ENCODE measurements at regions not wholly inside any gene's neighbourhood (a gene's known extent, or its start where the extent isn't known, plus 50 kb on each side); places are given as distances from the start of the nearest gene placed in this dataset.
"Not testable (repeated sequence)": the region's sequence is repeated elsewhere in the genome, so short reads cannot be mapped to it uniquely, and the experiment has no call there.

GRCh38 chr2:118791483-118791882, 56.0 kb downstream of the EN1 start:
- no peak for DNase-seq

DNA sequence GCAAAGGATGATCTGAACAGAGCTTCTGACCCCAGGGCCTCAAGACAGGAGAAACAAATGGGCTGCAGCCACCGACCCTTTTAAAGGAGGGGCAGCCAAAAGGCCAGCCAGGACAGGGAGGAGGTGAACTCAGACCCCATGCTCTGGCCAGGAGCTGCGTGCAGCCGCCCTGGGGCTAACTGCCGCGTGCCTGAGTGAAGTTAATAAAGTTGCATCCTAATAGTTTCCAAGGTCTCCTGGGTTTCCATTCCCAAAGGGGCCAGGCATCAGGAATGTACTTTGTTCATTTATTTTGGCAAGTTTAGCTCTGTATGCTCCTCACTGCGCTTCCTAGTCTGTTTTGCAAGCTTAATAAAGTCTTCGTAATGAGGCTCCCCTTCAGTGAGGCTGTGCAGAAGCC, 60.7 kb downstream of the EN1 start:
- DNase-seq: no peak

- DNase-seq: no peak
These were observed 62.6 kb downstream of the EN1 start for GRCh38 chr2:118784860-118785259.

DNA sequence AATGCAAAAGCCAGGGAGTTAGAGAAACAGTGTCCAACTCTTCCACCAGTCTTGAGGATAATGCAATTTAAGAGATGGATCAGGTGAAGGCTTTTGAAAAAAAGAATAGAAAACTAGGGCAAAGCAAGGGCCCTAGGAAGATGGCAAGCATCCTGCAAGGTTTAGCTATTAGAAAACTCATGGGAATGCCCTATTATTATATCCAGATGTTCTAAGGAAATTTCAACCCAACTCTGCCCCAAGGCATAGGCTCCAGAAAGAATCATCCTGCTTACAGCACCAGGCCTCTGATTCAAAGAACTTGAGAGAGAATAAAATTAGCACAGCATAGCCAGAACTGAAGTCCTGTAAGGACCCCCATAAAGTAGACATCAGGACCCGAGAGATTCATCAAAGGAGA, 68.1 kb downstream of the EN1 start:
- no peak for DNase-seq

GRCh38 chr2:118774458-118775133, 72.9 kb downstream of the EN1 start:
- DNase-seq: no peak

- no peak for DNase-seq
These were observed 73.6 kb downstream of the EN1 start for GRCh38 chr2:118773826-118774225.

- no peak for DNase-seq
These were observed 74.8 kb downstream of the EN1 start for GRCh38 chr2:118772487-118773200.

- DNase-seq: no peak
These were observed 77.6 kb downstream of the EN1 start for GRCh38 chr2:118769707-118770400.

GRCh38 chr2:118766871-118767270, 80.6 kb downstream of the EN1 start:
- DNase-seq: no peak

DNA sequence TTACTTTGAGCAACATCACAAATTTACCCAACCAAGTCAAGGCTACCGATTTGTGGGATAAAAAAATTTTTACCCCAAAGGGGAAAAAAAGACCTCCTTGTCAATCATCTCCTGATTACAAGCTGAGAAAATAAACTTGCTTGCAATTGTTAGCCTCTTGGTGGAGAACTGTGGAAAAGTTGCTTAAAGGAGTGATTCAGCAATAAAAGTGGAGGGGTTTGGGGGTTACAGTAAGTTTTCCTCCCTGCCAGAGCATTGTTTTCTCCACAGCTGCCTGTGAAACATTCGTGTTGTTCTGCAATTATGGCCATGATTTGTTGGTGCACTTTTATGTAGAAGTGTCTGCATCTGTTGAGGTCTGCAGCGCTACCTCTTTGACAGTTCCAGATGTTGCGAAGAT, 82.6 kb downstream of the EN1 start:
- DNase-seq: no peak

GRCh38 chr2:118763797-118764196, 83.7 kb downstream of the EN1 start:
- no peak for DNase-seq

DNA sequence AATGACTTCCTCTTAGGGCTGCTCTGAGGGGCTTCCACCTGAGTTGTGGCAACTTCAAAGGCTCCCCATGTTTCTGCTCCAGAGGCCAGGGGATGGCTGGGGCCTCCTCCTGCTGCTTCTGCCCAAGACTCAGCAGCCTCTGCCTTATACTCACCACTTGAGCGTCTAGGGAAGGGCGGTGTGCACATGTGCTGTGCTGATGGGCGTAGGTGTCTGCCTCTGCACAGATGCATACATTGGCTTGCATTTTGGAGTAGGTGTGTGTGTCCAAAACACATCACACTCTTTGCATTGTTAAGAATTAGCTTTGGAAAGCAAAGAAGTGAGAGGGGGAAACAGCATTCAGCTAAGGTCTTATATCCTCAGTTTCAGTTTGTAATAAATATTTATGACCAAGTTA, 85.2 kb downstream of the EN1 start:
- DNase-seq: no peak

DNA sequence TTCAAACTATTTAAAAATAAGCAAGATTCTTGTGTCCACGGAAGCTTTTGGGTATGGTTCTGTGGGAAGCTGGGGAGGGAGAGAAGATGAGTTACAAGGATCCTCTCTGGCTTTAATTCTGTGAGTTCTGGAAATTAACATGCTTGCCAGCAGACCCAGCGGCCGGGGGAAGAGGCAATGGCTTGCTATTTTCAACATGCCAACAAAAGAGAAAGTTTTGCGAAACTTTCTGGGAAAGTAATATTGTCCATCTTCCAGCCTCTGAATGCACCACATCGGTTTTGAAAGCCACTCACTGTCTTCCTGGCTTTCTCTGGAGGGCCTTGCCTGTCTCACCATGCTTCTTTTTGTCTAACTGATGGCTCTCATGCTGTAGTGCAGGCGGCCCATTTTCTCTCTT, 85.7 kb downstream of the EN1 start:
- no peak for DNase-seq

DNA sequence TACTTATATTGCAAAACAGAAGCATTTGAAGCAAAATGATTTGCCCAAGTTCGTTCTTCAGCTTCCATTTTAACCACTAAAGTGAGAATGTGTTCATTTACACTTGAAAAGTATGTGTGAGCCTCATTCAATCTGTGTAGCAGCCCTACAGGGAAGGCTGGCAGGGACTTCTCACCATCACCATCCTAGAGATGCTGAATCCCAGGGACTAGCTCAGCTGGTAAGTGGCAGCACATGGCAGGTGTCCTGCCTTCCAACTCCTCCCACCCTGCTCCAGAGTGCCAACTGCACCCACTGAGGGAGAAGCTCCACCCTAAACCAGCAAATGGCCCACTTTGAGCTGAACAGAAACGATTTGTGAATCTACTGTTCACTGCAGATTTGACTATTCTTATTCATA, 91.5 kb downstream of the EN1 start:
- no peak for DNase-seq

DNA sequence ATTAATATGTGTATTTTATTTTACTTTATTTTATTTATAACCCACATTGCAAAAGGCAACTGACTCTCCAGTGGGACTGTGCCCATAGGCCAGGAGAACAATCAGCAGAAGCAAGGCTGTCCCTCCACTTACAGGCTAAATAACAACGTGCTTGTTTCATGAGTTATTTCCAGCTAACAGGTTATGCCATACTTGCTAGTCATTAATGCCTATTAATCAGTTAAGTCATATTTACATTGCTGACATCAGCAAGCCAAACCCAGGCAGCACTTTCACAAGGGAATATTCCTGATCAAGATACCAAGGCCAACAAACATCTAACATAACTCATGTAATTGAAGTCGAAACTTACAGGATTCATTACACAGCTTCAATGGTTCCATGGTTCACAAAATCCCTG, 92.1 kb downstream of the EN1 start:
- DNase-seq: no peak

GRCh38 chr2:118752762-118753429, 94.6 kb downstream of the EN1 start:
- DNase-seq: no peak

DNA sequence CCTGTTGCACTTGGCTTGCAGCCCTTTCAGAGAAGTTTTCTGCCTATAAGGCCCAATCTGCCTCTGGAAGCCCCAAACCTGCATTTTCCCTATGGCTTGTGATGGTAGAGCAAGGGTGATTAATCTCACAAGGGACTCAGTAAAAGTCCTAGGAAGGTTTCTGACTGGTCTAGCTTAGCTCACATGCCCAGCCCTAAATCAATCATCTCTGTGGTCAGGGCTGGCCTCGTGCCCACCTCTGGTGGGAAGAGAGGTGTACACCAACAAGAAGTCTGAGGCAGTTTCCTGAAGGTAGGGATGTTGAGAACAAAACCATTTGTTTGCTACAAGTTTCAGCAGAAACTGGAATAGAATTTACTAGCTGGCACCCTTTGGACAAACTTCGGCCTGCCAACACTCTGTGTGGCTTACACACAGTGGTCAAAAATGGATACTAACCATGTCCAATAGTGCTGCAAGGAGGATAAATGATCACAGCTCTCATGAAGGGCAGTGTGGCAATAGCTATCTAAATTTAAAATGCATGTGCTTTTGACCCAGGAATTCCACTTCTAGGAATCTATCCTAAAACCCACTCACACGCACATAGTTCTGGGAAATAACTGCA, 96.4 kb downstream of the EN1 start:
- DNase-seq: no peak

DNA sequence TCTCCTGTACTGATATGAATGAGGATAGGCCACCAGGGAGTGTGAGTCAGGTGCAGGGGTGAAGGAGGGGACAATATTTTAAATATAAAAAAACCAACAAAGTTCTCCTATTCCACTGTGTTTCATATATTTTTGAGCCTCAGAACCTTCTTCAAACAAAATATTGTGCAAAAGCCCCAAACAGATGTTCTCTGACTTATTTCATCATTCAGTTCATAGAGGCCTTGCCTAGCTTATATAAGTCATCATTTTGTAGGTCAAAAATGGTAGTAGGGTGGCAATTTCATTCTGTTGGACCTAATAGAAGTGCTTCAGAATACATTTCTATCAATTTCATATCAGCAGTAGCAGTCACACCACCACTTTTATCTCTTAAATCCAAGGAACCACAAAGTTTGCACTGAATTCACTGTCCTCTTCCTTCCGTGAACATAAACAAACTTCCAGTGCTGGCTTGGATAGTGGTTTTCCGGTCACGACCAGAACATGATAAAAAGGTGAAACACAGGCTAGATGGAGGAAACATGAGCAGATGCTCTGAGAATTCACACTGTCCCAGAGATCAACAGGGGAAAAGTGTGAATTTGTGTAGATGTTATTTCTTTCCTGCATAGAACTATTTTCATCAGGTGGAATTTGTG, 99.1 kb downstream of the EN1 start:
- DNase-seq: no peak

- no peak for DNase-seq
These were observed 99.8 kb downstream of the EN1 start for GRCh38 chr2:118747637-118748036.

- DNase-seq: no peak
These were observed 100.4 kb downstream of the EN1 start for GRCh38 chr2:118747066-118747465.

DNA sequence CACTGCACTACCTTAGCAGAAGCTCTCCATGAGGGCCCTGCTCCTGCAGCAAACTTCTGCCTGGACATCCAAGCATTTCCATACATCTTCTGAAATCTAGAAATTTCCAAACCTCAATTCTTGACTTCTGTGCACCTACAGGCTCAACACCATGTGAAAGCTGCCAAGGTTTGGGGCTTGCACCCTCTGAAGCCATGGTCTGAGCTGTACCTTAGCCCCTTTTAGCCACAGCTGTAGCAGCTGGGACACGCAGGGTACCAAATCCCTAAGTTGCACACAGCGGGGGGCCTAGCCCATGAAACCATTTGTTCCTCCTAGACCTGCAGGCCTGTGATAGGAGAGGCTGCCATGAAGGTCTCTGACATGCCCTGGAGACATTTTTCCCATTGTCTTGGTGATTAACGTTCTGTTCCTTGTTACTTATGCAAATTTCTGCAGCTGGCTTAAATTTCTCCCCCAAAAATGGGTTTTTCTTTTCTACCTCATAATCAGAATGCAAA, 102.7 kb downstream of the EN1 start:
- not testable (repeated sequence) for DNase-seq

- DNase-seq: no peak
These were observed 108.7 kb downstream of the EN1 start for GRCh38 chr2:118738524-118739308.
